HL-60 (cell line): ENCODE measurements at regions not wholly inside any gene's neighbourhood (a gene's known extent, or its start where the extent isn't known, plus 50 kb on each side); places are given as distances from the start of the nearest gene placed in this dataset.

ENCODE experiments used
- TF ChIP-seq, protein P1 (sequence below): IDR thresholded peaks from one replicate; pipeline ENCODE4 v1.5.1; 2011; ENCODE audit warnings: low read length, control low read depth, inconsistent platforms; ENCODE audit not compliant: insufficient read depth
- TF ChIP-seq, protein P2 (sequence below): IDR thresholded peaks from 2 replicates; pipeline ENCODE4 v1.6.1; 2012; ENCODE audit warnings: low read depth; ENCODE audit not compliant: insufficient replicate concordance

DNA sequence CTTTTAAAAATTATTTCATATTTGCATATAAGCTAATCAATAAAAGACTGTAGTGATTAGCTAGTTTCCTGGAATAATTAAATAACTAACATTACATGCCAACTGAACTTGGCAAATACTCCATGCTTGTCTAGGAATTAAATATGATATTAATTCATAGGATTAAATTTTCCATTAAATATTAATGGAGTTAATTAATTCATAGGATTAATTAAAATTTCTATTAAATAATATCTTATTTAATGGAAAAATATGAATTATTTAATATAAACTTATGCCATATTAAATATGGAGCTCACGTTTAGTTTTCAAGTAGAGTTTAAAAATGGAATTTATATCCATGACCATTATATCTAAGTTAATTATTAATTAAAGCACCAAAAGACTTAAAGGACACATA is 517.8 kb upstream of the DAB2 start:
- TF ChIP-seq, protein P1, sequence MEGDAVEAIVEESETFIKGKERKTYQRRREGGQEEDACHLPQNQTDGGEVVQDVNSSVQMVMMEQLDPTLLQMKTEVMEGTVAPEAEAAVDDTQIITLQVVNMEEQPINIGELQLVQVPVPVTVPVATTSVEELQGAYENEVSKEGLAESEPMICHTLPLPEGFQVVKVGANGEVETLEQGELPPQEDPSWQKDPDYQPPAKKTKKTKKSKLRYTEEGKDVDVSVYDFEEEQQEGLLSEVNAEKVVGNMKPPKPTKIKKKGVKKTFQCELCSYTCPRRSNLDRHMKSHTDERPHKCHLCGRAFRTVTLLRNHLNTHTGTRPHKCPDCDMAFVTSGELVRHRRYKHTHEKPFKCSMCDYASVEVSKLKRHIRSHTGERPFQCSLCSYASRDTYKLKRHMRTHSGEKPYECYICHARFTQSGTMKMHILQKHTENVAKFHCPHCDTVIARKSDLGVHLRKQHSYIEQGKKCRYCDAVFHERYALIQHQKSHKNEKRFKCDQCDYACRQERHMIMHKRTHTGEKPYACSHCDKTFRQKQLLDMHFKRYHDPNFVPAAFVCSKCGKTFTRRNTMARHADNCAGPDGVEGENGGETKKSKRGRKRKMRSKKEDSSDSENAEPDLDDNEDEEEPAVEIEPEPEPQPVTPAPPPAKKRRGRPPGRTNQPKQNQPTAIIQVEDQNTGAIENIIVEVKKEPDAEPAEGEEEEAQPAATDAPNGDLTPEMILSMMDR = no peak
- TF ChIP-seq, protein P2, sequence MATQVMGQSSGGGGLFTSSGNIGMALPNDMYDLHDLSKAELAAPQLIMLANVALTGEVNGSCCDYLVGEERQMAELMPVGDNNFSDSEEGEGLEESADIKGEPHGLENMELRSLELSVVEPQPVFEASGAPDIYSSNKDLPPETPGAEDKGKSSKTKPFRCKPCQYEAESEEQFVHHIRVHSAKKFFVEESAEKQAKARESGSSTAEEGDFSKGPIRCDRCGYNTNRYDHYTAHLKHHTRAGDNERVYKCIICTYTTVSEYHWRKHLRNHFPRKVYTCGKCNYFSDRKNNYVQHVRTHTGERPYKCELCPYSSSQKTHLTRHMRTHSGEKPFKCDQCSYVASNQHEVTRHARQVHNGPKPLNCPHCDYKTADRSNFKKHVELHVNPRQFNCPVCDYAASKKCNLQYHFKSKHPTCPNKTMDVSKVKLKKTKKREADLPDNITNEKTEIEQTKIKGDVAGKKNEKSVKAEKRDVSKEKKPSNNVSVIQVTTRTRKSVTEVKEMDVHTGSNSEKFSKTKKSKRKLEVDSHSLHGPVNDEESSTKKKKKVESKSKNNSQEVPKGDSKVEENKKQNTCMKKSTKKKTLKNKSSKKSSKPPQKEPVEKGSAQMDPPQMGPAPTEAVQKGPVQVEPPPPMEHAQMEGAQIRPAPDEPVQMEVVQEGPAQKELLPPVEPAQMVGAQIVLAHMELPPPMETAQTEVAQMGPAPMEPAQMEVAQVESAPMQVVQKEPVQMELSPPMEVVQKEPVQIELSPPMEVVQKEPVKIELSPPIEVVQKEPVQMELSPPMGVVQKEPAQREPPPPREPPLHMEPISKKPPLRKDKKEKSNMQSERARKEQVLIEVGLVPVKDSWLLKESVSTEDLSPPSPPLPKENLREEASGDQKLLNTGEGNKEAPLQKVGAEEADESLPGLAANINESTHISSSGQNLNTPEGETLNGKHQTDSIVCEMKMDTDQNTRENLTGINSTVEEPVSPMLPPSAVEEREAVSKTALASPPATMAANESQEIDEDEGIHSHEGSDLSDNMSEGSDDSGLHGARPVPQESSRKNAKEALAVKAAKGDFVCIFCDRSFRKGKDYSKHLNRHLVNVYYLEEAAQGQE = no peak
